HG02870 (cell line): ENCODE measurements at regions not wholly inside any gene's neighbourhood (a gene's known extent, or its start where the extent isn't known, plus 50 kb on each side); places are given as distances from the start of the nearest gene placed in this dataset.

Experiments used
- ATAC-seq: cut with Tn5 transposase; IDR thresholded peaks from one replicate; pipeline ENCODE4 v1.9.1; 2021; ENCODE audit warnings: mild to moderate bottlenecking, moderate library complexity; ENCODE audit not compliant: unreplicated experiment

DNA sequence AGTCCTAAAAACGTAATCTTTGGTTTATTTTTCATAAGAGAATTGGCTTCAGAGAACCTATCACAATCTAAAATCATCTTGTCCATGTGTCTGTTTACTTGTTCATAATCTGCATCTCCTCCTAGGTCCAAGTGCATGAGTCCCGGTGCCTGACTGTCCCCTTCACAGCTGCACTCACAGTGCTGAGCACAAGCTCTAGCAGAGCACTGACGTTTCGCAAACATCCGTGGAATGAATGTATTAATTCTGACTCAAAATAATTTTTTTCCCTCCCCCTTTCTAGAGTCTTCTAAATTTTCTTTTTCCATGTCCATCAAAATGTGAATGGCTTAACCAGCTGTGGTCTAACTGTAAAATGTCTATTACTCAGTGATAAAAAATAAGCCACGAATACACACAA, 245.5 kb upstream of the TSHZ3 start:
- ATAC-seq: no peak

DNA sequence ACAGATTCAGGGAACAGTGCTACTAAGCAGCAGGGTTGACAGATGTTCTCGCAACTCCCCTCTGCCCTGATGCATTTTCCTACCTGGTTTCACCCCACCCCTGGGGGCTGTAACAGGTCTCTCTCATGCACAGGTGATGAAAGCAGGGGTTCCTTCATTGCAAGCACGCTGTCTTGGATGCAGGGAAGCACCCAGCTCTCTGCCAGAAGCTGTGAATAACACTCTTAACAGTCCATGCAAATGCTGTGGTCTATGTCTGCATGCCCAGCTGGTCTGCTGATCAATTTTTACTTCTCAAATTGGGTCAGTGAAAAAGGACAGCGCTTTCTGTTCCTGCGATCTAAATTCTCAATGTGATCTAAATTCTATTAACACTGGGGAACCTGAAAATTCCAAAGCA, 246.3 kb upstream of the TSHZ3 start:
- no peak for ATAC-seq

DNA sequence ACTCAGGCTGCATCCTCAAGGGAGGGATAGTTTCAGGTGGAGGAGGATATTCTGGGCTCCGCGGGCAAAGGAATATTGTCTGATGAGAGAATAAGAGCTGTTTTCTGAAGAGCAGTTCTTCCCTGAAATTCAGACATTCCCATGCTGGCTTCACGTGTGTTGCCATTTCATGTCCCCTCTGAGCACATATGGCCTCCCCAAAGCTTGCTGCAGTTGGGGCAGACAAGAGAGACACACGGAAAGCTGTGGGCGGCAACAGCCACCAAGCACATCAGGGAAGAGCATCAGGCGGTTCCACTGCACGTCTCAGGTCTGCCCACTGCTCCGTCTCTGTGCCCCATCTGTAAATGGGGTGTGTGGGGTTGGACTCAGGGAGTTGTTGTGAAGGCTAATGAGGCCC, 247.5 kb upstream of the TSHZ3 start:
- ATAC-seq: no peak

DNA sequence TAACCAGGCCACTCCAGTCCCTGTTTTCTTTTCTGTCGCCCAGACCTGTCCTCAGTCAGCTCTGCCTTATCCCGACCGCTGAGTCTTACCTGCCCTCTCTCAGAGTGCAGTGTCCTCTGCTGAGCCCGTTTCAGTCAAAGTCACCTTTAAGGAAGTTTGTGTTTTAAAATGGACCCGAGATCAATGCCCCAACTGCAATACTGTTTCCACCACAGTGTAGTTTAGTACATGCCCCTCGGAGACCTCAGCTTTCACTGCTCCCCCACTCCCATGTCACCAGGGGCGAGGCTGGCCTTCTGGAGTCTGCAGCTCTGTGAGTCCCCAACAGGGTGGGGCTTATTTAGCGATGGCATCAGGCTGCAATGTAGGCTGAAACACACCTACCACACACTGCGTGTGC, 248.4 kb upstream of the TSHZ3 start:
- no peak for ATAC-seq

DNA sequence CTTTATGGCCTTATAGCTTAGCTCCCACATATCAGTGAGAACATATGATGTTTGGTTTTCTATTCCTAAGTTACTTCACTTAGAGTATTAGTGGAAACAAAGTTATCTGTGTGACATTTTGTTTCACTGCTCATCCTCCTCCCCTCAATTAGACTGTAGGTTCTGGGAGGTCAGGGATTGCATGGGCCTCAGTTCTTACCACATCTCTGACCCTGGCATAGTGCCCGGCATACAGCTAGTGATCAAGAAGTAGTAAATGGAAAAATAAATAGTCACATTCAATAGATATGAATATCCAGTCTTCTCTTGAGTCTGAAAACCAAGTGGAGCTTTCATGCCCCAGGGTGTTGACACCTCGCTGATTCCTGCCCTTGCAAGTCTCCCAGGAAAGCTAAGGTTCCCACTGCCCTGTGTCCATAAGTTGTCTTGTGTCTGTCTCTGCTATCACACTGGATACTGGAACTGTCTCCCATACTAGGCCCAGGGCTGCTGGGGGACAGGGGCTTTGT, 249.5 kb upstream of the TSHZ3 start:
- ATAC-seq: no peak

DNA sequence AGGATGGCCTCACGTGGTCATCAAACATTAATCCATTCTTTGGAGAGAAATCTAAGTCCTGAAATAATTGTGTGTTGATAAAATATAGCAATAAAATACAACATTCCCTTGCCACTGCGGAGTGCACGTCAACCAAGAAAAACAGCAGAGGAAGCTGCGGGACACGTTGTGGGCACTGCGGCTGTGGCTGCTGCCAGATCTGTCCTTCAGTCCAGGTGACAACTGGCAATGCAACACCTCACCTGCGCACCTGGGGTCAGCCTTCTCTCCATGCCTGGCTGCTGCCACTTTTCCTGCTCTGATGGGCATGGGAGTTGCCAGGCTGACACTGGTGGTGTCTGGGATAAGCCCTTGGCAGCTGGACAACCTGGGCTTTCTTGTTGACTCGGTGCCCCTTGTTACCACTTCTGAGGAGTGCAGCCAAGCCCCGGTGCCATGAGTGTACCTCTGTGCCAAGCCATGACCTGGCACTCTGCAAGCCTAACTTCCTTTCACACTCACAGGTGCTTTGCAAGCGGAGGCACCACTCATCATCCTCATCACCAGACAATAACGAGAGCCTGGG, 251.6 kb upstream of the TSHZ3 start:
- no peak for ATAC-seq

DNA sequence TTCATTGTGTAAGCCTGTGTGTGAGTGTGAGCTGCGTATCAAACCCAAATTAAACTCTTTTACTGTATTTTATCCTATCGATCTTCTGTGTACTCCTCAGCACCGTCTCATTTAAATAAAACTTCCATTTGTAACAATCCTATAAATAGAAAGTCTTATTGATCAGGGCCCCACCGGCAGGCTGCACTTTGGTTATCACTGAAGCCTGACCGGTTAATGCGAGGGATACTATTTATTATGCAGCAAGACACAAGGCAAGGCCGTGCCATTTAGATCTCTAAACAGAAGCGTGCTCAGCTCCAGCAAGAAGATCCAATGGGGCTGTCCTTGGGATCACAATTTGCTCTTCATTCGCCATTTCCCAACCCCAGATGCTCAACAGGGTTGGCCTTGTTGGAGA, 252.6 kb upstream of the TSHZ3 start:
- no peak for ATAC-seq

DNA sequence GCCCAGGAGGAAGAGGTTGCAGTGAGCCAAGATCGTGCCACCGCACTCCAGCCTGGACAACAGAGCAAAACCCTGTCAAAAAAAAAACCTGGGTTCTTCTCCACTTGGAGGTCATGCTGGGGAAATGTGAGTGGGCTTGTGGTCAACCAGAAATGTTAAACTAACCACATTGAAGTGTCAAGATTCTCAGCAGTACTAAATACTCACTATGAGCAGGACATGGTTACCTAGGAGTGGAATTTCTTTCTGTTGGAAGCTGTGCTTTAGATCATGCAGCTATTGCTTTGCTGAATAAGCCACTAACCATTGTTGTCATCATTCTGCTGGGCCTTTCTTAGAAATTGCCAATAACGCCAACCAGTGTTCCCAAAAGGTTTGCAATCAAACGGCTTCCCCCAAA, 253.3 kb upstream of the TSHZ3 start:
- no peak for ATAC-seq

DNA sequence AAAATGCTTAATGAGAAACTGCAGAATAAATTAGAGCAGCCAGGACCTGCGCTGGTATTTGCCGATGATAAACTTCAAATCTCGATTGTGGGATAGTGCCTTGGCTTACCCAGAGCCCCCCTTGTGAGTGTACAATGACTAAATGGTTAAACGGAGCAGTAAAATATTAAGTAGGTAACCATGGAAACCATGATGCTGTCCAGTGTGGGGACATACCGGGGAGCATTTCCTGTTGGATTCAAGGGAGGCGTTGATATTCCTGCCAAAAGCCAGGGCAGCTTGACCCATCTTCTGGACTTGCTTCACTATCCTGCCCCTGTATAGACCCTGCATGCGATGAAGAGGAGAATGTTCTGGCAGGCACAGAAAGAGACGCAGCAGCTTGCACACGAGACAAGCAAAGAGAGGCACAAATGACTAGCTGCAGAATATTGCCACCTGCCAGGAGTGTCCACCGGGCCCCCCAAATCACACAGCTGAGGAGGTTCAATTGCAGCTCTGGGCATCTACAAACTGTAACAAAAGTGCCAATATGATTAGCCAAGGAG, 255.3 kb upstream of the TSHZ3 start:
- no peak for ATAC-seq

DNA sequence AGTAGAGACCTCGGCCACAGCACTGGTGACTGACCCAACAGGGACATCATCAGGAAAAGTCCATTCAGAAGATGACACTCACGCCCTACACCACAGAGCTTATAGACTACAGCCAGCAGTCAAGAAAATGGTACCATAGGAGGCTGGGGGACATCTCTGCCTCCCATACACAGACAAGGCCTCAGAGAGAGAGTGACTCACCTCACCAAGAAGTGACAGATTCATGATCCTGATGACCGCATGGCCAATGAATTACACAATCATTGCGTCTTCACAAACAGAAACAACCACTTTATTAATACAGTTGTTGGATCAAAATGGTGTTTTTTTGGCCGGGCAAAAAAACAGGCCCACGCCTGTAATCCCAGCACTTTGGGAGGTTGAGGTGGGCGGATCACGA, 260.8 kb upstream of the TSHZ3 start:
- ATAC-seq: no peak

DNA sequence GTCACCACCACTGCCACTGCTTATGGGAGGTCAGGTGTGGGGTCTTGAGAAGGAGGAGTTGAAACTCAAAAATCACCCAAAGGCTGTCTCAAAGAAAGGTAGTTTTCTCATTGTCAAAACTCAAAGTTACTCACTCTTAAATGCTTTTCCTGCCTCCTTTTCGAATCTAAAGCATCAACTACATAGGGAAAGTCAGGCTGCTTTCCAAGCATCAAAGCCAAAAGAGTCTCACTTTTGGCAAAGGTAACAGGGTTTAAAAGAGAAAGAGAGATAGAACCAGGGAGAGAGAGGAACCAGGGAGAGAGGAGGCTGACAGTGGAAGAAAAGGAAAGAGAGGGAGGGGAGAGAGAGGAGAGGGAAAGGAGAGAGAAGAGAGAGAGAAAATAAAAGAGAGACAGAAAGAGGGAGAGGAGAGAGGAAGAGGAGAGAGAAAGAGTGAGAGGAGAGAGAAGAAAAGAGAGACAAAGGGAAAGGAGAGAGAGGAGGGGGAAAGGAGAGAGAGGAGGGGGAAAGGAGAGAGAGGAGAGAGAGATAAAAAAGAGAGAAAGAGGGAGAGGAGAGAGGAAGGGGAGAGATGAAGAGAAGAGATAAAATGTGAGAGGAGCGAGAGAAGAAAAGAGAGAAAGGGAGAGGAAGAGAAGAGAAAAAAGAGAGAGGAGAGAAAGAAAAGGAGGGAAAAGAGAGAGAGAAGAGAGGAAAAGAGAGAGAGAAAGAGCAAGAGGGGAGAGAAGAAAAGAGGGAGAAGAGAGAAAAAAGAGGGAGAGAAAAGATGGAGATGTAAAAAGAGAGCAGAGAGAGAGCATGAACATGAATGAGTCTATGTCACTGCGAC, 262.0 kb upstream of the TSHZ3 start:
- no peak for ATAC-seq

DNA sequence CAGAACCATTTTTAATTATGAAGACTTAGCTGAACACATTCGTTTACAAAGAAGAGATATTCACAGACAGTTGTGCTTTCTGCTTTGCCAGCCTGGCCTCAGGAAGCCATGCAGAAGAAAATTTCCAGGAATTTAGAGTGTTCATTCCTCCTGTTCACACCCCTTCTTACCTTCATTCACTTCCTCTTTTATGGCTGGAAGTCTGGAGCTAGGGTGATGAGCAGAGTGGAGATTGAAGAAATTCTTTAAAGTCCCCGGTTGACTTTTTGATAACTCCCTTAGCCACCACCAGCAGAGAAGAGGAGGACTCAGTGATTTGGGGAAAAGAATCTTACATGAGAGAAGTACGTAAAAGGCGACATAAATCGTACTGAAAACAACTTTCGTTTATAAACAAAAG, 263.6 kb upstream of the TSHZ3 start:
- ATAC-seq: no peak

DNA sequence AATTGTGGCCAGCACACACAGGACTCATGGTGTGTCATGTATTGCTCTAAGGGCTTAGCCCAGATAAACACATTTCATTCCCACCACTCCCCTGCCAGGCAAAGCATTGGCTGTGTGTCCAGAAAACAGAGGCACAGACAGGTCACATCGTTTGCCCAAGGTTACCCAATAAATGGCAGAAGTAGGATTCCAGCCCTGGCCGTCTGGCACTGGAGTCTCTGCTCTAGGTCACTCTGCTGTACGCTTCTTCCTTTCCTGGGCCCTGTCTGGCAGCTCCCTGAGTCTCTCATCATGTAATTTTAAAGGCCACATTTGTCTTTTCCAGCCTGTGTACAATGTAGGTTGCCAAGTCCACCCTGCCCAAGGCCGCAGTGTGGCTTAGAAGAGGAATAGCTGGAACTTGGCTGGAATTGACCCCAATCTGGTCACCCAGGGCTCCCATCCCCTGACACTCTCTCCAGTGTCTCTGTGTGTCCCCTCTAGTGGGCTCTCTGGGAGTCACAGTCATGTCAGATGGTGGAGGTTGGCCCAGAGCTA, 264.5 kb upstream of the TSHZ3 start:
- ATAC-seq: no peak

DNA sequence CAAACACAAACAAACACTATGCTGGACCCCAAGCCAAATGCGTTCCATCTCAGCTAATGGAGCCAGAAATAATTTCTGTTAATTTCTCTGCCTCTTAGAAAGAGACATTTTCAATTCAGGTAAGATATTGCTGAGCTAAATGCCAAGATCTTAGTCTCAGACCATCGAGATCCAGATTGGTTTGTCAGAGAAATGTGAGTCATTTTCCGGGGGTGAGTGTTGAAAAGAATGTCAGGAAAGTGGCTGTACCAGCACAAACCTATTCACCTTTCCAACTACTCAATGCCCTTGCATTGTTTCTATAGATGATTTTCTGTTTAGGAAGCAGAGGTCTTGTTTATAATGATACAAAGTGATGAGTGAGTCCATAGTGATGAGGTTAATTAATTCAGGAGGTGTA, 266.8 kb upstream of the TSHZ3 start:
- ATAC-seq: no peak

DNA sequence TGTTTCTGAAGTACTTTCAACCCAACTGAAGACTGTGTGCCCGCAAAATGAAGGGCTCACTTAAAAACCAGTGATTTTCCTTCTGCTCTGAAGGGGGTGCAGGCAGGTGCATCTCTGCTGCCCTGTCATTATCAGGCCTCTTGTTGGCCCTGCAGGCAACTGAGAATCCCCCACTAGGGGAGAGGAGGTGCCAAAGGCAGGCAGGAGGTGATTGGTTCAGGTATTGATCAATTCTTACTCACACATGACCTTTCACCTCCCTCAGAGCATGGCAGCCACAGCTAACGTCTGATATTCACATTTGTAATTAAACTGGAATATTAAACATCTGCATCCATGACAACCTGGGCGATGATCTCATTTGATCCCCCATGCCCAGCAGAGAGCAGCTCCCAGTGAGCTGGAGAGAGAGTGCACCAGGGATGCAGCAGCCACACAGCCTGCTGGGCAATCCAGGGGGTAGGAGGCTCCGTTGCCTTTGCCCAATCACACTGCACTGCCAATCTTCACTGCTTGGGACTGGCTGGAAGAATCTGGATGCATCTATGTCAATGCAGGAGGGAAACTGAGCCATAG, 267.9 kb upstream of the TSHZ3 start:
- ATAC-seq: no peak

DNA sequence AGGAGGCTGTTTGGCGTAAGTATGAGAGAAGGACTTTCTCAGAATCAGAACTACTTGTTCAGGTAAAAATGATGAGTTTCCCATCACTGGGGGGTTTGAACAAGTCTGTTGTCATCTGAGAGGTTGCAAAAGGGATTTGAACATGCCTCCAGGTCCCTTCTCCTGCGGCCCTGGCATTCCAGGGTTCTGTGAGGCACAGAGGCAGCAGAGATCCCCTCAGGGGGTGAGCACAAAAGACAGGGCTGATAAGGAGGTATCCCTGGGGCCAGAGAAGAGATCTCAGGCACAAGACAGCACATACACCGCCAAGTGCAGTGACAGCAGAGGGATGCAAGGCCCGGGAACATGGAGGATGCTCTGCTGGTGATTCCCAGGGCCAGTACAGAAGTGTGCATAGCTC, 275.8 kb upstream of the TSHZ3 start:
- no peak for ATAC-seq

DNA sequence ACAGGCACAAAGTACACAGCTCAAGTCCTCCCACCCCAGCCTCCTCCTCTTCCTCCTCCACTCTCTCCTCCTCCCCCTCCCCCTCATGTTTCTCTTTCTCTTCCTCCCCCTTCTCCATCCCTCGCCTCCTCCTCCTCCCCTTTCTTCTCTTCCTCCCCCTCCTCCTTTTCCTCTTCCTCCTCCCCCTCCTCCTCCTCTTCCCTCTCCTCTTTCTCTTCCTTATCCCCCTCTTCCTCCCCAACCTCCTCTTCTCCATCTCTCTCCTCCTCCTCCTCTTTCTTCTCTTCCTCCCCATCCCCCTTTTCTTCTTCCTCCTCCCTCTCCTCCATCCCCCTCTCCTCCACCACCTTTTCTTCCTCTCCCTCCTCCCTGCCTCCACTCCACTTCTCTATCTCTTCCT, 276.3 kb upstream of the TSHZ3 start:
- no peak for ATAC-seq

DNA sequence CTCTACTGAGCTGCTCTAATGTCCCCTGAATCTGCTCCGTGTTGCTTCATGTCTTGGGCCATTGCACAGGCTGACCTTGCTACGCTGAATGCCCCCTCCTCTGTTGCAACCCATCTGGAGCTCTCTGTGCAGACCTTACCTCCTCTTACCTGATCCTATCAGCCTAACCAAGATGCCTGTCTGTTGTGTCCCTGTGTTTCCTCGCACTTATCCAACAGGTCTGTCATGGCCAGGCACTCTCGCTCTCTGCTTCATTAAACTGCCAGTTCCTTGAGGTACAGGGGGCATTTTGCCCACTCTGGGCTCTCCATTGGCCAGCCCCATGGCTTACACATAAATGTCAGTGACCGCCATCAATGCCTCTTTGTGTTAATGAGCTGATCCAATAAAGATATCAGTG, 277.7 kb upstream of the TSHZ3 start:
- no peak for ATAC-seq

DNA sequence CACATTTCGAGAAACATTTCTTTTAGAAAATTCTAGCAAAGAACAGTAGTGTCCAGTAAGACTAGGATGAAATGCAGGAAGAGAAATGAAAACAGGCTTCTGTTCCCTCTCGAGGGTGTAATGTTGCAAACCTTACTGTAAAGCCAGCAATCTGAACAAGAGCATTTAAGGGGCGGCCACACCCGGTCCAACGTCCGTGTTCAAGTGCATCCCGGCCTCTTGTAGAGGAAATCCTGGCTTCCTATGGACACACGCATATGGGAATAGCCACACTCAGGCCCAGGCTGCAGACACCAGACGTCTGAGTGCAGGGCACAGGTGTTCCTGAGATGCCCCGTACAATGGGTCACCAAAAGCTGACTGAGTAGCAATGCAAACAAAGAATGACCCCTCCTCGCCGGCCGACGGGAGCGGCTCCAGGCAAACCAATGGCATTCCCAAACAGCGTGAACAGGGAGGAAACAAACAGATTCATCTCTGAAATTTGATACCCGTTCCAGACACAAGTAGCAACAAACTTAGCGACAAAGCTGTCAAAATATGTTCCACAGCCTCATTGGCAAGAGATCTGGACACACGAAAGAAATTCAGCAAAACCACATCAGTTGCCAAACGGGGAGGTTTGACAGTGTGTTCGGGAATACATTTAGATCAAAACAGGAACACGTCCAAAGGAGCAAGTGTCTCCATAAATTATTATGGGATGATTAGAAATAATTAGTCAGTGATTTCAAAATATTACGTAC, 278.6 kb upstream of the TSHZ3 start:
- ATAC-seq: no peak

DNA sequence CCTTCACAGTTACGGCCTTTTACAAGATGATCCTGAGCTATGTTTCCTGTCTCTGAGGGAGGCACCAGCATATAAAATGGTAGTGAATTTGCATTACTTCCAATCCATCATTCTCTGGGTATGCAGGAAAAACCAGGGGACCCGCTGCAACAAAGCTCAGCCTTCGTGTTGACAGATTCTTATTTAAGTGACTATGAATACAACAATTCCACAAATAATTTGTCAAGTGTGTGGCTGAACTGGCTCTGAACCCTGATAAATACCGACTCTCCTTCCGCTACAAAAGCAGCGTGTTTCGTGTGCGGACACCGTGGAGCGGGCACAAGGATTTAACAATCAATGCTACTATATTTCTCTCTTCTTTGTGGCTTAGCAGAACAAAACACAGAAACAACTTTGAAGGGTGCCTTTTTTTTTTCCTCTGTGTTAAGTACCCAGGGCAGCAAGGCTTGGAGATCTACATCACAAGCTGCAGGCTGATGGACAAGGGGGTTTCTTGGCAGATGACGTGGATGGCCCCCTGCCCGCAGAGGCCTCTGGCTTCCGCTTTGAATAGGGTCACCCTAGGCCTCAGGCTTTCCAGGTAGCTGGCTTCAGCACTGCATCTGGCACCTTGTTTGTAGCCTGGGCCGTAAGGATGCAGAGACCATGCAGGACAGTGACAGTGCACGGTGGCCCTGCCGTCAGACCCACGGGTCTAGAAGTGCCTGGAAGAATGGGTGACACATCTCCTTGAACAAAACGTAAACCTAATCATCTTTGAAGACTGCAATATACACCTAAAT, 280.5 kb upstream of the TSHZ3 start:
- ATAC-seq: no peak
